Activated CD8-positive, alpha-beta T cell treated with anti-CD3 and anti-CD28 coated beads, Interleukin-2, amount 10 ng/mL, durations not matched to agents 7 days and 5 days (primary cell): ENCODE measurements at regions not wholly inside any gene's neighbourhood (a gene's known extent, or its start where the extent isn't known, plus 50 kb on each side); places are given as distances from the start of the nearest gene placed in this dataset.

Source experiments
- ATAC-seq: fragments of 150-1000 bp; cut with Tn5 transposase; one replicate; pipeline ENCODE4 v1.10.0; 2021; ENCODE audit warnings: moderate library complexity
- CTCF ChIA-PET: fragments of 350-600 bp; sonication (Branson Sonifier 250); formaldehyde crosslinking; loops from one replicate; lab custom pipeline; 2021; ENCODE audit warnings: antibody characterized with exemption; lab: Charles Lee
- POLR2A ChIA-PET: fragments of 350-600 bp; sonication (Branson Sonifier 250); formaldehyde crosslinking; loops from one replicate; lab custom pipeline; 2021; ENCODE audit warnings: antibody characterized with exemption; lab: Charles Lee
- DNase-seq: peaks from one replicate; pipeline ENCODE4 v3.0.0-alpha.2; 2020
- H3K27ac Mint-ChIP-seq: one replicate; pipeline ENCODE4 v1.8.0; 2021; ENCODE audit warnings: mild to moderate bottlenecking, mixed read lengths
- H3K27me3 Mint-ChIP-seq: one replicate; pipeline ENCODE4 v1.8.0; 2021; ENCODE audit warnings: low read depth, mixed read lengths
- H3K36me3 Mint-ChIP-seq: one replicate; pipeline ENCODE4 v1.8.0; 2021; ENCODE audit warnings: low read depth, mixed read lengths
- H3K4me1 Mint-ChIP-seq: one replicate; pipeline ENCODE4 v1.8.0; 2021; ENCODE audit warnings: low read depth, mixed read lengths
- H3K4me3 Mint-ChIP-seq: one replicate; pipeline ENCODE4 v1.8.0; 2021; ENCODE audit warnings: mild to moderate bottlenecking, mixed read lengths
- H3K9me3 Mint-ChIP-seq: one replicate; pipeline ENCODE4 v1.8.0; 2022; ENCODE audit warnings: mixed read lengths; ENCODE audit not compliant: insufficient read depth

DNA sequence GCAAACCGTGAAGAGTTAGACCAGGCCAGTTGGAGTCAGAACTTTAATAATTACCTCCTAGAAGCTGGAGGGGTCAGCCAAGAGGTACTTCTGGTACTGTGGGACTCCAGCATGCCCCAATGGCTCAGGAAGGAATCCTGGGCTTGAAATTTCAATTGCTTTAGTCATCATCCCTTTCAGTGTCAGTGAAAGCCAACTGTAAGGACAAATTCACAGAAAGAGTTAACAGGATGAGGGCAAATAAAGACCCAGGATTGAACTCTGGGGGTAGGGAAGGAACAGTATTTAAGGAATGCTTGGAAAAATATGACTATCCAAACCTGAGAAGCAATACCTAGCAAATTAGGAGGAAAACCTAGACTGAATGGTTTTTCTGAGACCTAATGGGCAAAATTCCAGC, 735.1 kb upstream of the MARCKS start:
- H3K36me3 Mint-ChIP-seq, result no peaks in the 10 kb centered on the region
- ChIA-PET CTCF (no interaction called here), POLR2A (no interaction called here)
- ATAC-seq (no peak), DNase-seq (no peak)
- no peak overlapping the region for H3K4me3 Mint-ChIP-seq
- no peaks in the 10 kb centered on the region for H3K27me3 Mint-ChIP-seq
- H3K9me3 Mint-ChIP-seq, result no peaks in the 10 kb centered on the region
- no peak overlapping the region for H3K27ac Mint-ChIP-seq
- no peaks in the 10 kb centered on the region for H3K4me1 Mint-ChIP-seq

- no peak for ATAC-seq
- Mint-ChIP-seq H3K27ac (no peak overlapping the region), H3K4me3 (no peak overlapping the region), H3K36me3 (no peaks in the 10 kb centered on the region), H3K27me3 (no peaks in the 10 kb centered on the region), H3K9me3 (no peaks in the 10 kb centered on the region), H3K4me1 (no peaks in the 10 kb centered on the region)
- no peak for DNase-seq
- POLR2A ChIA-PET, result no interaction called here
- CTCF ChIA-PET, result no interaction called here
Observed at GRCh38 chr6:113125626-113126025, 731.5 kb upstream of the MARCKS start.

- DNase-seq (no peak), ATAC-seq (no peak)
- no peak overlapping the region for H3K4me3 Mint-ChIP-seq
- ChIA-PET CTCF (no interaction called here), POLR2A (no interaction called here)
- H3K4me1 Mint-ChIP-seq, result no peaks in the 10 kb centered on the region
- H3K27ac Mint-ChIP-seq, result no peak overlapping the region
- no peaks in the 10 kb centered on the region for H3K27me3 Mint-ChIP-seq
- no peaks in the 10 kb centered on the region for H3K36me3 Mint-ChIP-seq
- no peaks in the 10 kb centered on the region for H3K9me3 Mint-ChIP-seq
Observed at GRCh38 chr6:113127786-113128419, 729.2 kb upstream of the MARCKS start.

- Mint-ChIP-seq H3K27ac (no peak overlapping the region), H3K9me3 (no peaks in the 10 kb centered on the region), H3K36me3 (no peaks in the 10 kb centered on the region), H3K4me1 (no peaks in the 10 kb centered on the region), H3K4me3 (no peak overlapping the region), H3K27me3 (no peaks in the 10 kb centered on the region)
- no peak for ATAC-seq
- CTCF ChIA-PET, result no interaction called here
- POLR2A ChIA-PET, result no interaction called here
- DNase-seq, result no peak
Observed at GRCh38 chr6:113128661-113129060, 728.5 kb upstream of the MARCKS start.

DNA sequence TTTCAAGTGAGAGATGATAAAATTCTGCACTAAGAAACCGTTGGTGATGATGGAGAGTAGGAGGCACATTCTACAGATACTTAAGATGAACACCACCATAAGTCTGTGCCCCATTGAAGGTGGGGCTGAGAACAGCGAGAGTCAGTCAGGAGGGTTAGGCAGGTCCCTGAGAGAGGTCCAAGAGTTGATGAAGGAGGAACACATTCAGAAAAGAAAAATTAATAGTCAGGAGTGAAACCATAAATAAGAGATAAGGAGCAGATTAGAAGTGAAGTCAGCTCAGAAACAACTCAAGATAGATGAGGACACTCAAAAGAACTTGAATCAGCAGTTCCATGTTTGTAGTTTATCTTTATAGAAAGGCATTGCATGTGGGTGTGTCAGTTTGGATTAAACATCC, 727.2 kb upstream of the MARCKS start:
- ATAC-seq, result no peak
- no peaks in the 10 kb centered on the region for H3K4me1 Mint-ChIP-seq
- ChIA-PET CTCF (no interaction called here), POLR2A (no interaction called here)
- H3K36me3 Mint-ChIP-seq, result no peaks in the 10 kb centered on the region
- no peak for DNase-seq
- H3K27ac Mint-ChIP-seq, result no peak overlapping the region
- H3K4me3 Mint-ChIP-seq, result no peak overlapping the region
- no peaks in the 10 kb centered on the region for H3K9me3 Mint-ChIP-seq
- no peaks in the 10 kb centered on the region for H3K27me3 Mint-ChIP-seq

DNA sequence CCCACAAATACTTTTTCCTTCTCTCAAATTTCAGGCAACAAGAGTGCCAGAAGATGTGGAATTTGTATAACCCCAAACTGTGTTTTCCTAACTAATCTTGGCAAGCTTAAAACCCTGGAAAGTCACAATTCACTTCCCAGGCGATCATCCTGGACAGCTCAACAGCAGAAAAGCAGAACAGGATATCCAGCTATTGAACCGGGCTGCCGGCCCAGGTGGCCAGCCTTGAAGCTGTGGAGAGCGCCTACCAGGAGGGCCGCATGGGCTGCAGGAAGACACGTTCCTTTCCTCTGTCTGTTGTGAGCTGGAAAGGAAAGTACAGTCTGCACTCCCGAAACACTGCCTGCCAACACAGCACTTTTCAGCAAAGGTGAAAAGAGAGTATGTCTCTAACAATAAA, 719.7 kb upstream of the MARCKS start:
- ChIA-PET CTCF (no interaction called here), POLR2A (no interaction called here)
- H3K4me3 Mint-ChIP-seq, result no peak overlapping the region
- H3K36me3 Mint-ChIP-seq, result no peaks in the 10 kb centered on the region
- H3K4me1 Mint-ChIP-seq, result no peaks in the 10 kb centered on the region
- no peak for DNase-seq
- no peaks in the 10 kb centered on the region for H3K27me3 Mint-ChIP-seq
- H3K27ac Mint-ChIP-seq, result no peak overlapping the region
- H3K9me3 Mint-ChIP-seq, result no peaks in the 10 kb centered on the region
- ATAC-seq, result no peak

DNA sequence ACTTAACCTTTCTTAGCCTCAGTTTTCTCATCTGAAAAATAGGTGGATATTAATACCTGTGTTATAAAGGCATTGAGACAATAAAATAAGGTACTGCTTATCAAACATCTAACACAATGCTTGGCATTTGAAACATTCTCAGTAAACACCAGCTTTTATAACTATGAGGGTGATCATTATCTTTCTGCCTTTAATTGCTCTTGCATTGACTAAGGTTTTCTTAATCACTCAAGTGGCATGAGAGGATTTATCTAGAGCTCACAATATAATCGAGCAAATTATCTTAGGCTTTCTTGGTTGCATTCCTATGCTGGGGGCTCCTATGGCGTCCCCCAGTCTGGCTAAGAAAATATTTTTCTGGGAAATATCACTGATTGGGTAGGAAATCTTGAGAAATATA, 716.4 kb upstream of the MARCKS start:
- no peak for ATAC-seq
- ChIA-PET CTCF (no interaction called here), POLR2A (no interaction called here)
- DNase-seq, result no peak
- Mint-ChIP-seq H3K36me3 (no peaks in the 10 kb centered on the region), H3K27ac (no peak overlapping the region), H3K4me3 (no peak overlapping the region), H3K4me1 (no peaks in the 10 kb centered on the region), H3K27me3 (no peaks in the 10 kb centered on the region), H3K9me3 (peaks cover 3% of the 10 kb centered on the region)

DNA sequence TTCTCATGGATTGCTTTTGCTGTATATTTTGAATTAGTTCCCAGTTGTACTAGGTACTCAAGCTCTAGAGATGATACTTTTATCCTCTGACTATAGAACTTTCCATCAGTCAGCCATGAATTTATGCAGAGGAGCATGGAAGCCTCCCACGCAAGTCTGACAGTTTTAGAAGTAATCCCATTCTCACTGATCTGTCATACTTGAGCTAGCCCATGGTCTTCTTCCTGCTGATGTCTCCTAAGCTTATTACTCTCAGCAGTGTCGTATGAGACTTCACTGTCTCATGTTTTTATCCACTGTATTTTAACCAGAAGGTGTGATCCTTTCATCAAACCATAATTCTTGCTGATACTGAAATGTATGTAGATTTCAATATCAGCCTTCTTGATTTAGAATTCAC, 715.2 kb upstream of the MARCKS start:
- Mint-ChIP-seq H3K36me3 (no peaks in the 10 kb centered on the region), H3K9me3 (peaks cover 3% of the 10 kb centered on the region), H3K27me3 (no peaks in the 10 kb centered on the region), H3K4me3 (no peak overlapping the region), H3K4me1 (no peaks in the 10 kb centered on the region), H3K27ac (no peak overlapping the region)
- ChIA-PET POLR2A (no interaction called here), CTCF (no interaction called here)
- DNase-seq (no peak), ATAC-seq (no peak)

- no peaks in the 10 kb centered on the region for H3K27me3 Mint-ChIP-seq
- ChIA-PET CTCF (no interaction called here), POLR2A (no interaction called here)
- peaks cover 3% of the 10 kb centered on the region for H3K9me3 Mint-ChIP-seq
- ATAC-seq (no peak), DNase-seq (no peak)
- no peak overlapping the region for H3K4me3 Mint-ChIP-seq
- no peak overlapping the region for H3K27ac Mint-ChIP-seq
- H3K4me1 Mint-ChIP-seq, result no peaks in the 10 kb centered on the region
- H3K36me3 Mint-ChIP-seq, result no peaks in the 10 kb centered on the region
Observed at GRCh38 chr6:113142671-113143174, 714.4 kb upstream of the MARCKS start.

GRCh38 chr6:113143206-113143605, 713.9 kb upstream of the MARCKS start:
- ChIA-PET POLR2A (no interaction called here), CTCF (no interaction called here)
- ATAC-seq (no peak), DNase-seq (no peak)
- Mint-ChIP-seq H3K4me3 (no peak overlapping the region), H3K4me1 (no peaks in the 10 kb centered on the region), H3K36me3 (no peaks in the 10 kb centered on the region), H3K27ac (no peak overlapping the region), H3K27me3 (no peaks in the 10 kb centered on the region), H3K9me3 (peaks cover 3% of the 10 kb centered on the region)

DNA sequence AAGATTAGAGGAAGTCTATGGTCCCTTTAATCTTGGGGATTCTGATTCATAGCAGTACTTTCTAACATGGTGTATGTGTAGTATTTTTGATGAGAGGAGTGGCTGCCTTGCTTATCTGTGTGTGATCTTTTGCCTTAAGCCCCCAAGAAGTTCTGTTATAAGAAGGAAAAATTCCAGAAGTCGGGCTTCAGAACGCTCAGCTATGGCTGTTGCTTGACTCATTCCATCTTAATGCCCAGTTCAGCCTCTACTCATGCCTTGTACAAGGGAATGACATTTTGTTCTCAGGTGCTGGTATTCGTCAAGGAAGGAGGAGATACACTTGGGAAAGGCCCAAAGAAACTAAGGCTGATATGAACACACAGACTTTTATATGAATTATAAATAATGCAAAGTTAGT, 713.0 kb upstream of the MARCKS start:
- no peaks in the 10 kb centered on the region for H3K36me3 Mint-ChIP-seq
- no peaks in the 10 kb centered on the region for H3K27me3 Mint-ChIP-seq
- DNase-seq (no peak), ATAC-seq (no peak)
- no peak overlapping the region for H3K27ac Mint-ChIP-seq
- no peaks in the 10 kb centered on the region for H3K4me1 Mint-ChIP-seq
- CTCF ChIA-PET, result no interaction called here
- H3K9me3 Mint-ChIP-seq, result peaks cover 3% of the 10 kb centered on the region
- no peak overlapping the region for H3K4me3 Mint-ChIP-seq
- POLR2A ChIA-PET, result no interaction called here

DNA sequence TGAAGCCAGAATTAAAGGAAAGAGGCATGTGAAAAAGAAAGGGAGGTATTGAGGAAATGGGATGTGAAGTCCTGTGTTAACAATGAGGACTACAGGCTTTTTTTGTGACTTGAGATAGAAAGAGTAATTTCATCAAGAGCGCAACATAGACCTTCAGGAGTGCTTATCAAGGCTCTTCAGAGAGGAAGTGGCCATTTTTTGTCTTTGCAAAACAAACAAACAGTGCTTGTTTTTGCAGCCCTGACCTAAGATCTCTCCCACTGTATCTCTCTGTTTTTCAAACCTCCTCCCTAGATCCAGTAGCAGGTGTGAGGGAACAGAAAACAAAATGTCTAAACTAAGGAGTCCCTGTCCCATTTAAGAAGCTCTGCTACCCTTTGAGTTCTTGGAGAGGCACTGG, 710.3 kb upstream of the MARCKS start:
- Mint-ChIP-seq H3K9me3 (peaks cover 3% of the 10 kb centered on the region), H3K27me3 (no peaks in the 10 kb centered on the region), H3K4me3 (no peak overlapping the region), H3K4me1 (no peaks in the 10 kb centered on the region), H3K36me3 (no peaks in the 10 kb centered on the region), H3K27ac (no peak overlapping the region)
- DNase-seq (no peak), ATAC-seq (no peak)
- CTCF ChIA-PET, result no interaction called here
- POLR2A ChIA-PET, result no interaction called here

GRCh38 chr6:113147544-113147943, 709.6 kb upstream of the MARCKS start:
- POLR2A ChIA-PET, result no interaction called here
- Mint-ChIP-seq H3K27me3 (no peaks in the 10 kb centered on the region), H3K9me3 (peaks cover 3% of the 10 kb centered on the region), H3K36me3 (no peaks in the 10 kb centered on the region), H3K27ac (no peak overlapping the region), H3K4me3 (no peak overlapping the region), H3K4me1 (no peaks in the 10 kb centered on the region)
- CTCF ChIA-PET, result no interaction called here
- DNase-seq (no peak), ATAC-seq (no peak)
